ENCODE measurements at regions not wholly inside any gene's neighbourhood (a gene's known extent, or its start where the extent isn't known, plus 50 kb on each side); places are given as distances from the start of the nearest gene placed in this dataset.

GRCh38 chr13:74930402-74931165 is 551.4 kb downstream of the TBC1D4 start:
- FAIRE-seq (no peak), DNase-seq (ENCODE audit: low read depth, low spot score) (no peak)
- H3K9me3 ChIP-seq (ENCODE audit: control insufficient read depth, low read depth, low read length): no peaks in the 10 kb centered on the region
- H3K4me3 ChIP-seq (ENCODE audit: control insufficient read depth in 2 of 3, extremely low read depth in 1 of 3, insufficient read depth in 2 of 3, low read depth in 1 of 3, low read length in 3 of 3): no peak overlapping the region
- no peak for TF ChIP-seq EZH2 (IDR thresholded peaks at IDR 0.05; ENCODE audit: low read length)
- TF ChIP-seq, protein P1, sequence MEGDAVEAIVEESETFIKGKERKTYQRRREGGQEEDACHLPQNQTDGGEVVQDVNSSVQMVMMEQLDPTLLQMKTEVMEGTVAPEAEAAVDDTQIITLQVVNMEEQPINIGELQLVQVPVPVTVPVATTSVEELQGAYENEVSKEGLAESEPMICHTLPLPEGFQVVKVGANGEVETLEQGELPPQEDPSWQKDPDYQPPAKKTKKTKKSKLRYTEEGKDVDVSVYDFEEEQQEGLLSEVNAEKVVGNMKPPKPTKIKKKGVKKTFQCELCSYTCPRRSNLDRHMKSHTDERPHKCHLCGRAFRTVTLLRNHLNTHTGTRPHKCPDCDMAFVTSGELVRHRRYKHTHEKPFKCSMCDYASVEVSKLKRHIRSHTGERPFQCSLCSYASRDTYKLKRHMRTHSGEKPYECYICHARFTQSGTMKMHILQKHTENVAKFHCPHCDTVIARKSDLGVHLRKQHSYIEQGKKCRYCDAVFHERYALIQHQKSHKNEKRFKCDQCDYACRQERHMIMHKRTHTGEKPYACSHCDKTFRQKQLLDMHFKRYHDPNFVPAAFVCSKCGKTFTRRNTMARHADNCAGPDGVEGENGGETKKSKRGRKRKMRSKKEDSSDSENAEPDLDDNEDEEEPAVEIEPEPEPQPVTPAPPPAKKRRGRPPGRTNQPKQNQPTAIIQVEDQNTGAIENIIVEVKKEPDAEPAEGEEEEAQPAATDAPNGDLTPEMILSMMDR (optimal IDR thresholded peaks at IDR 0.05 in 1 of 3, IDR thresholded peaks at IDR 0.05 in 1 of 3, conservative IDR thresholded peaks at IDR 0.05 in 1 of 3; ENCODE audit: extremely low read depth in 1 of 3, insufficient read depth in 2 of 3, low read length in 3 of 3): no peak
- dilution Hi-C loops (cut with MboI; ENCODE audit: extremely low pct_ligation_motif_present, low sequenced_read_pairs): no loop called here
- H3K9ac ChIP-seq (ENCODE audit: control insufficient read depth, extremely low read depth, insufficient read depth, low read length): no peak overlapping the region
- no peaks in the 10 kb centered on the region for H3K9me1 ChIP-seq (ENCODE audit: control insufficient read depth, extremely low read depth, insufficient read depth, low read length)
- H3K36me3 ChIP-seq (ENCODE audit: control insufficient read depth in 2 of 2, extremely low read depth in 1 of 2, insufficient read depth in 2 of 2, low read length in 2 of 2): no peaks in the 10 kb centered on the region
- no peaks in the 10 kb centered on the region for H4K20me1 ChIP-seq (ENCODE audit: control insufficient read depth, extremely low read depth, insufficient read depth, low read length)
- no peak overlapping the region for H3K27ac ChIP-seq (ENCODE audit: control insufficient read depth, insufficient read depth, low read length)
- no peaks in the 10 kb centered on the region for H3K79me2 ChIP-seq (ENCODE audit: control insufficient read depth, insufficient read depth, low read length)
- H3K27me3 ChIP-seq (ENCODE audit: control insufficient read depth, extremely low read depth, insufficient read depth, low read length): no peaks in the 10 kb centered on the region
- no peaks in the 10 kb centered on the region for H3K4me1 ChIP-seq (ENCODE audit: control insufficient read depth, extremely low read depth, insufficient read depth, low read length)
- no peak overlapping the region for H3K4me2 ChIP-seq (ENCODE audit: control insufficient read depth, extremely low read depth, insufficient read depth, low read depth, low read length)
- H2AFZ ChIP-seq (ENCODE audit: control insufficient read depth, low read length): no peak overlapping the region

GRCh38 chr13:74929436-74929835 is 552.5 kb downstream of the TBC1D4 start:
- no peaks in the 10 kb centered on the region for H3K79me2 ChIP-seq (ENCODE audit: control insufficient read depth, insufficient read depth, low read length)
- H3K9me3 ChIP-seq (ENCODE audit: control insufficient read depth, low read depth, low read length): no peaks in the 10 kb centered on the region
- H3K27me3 ChIP-seq (ENCODE audit: control insufficient read depth, extremely low read depth, insufficient read depth, low read length): no peaks in the 10 kb centered on the region
- dilution Hi-C loops (cut with MboI; ENCODE audit: extremely low pct_ligation_motif_present, low sequenced_read_pairs): no loop called here
- TF ChIP-seq EZH2 (IDR thresholded peaks at IDR 0.05; ENCODE audit: low read length): no peak
- TF ChIP-seq, protein P1 (optimal IDR thresholded peaks at IDR 0.05 in 1 of 3, IDR thresholded peaks at IDR 0.05 in 1 of 3, conservative IDR thresholded peaks at IDR 0.05 in 1 of 3; ENCODE audit: extremely low read depth in 1 of 3, insufficient read depth in 2 of 3, low read length in 3 of 3): no peak
- DNase-seq (ENCODE audit: low read depth, low spot score): no peak
- no peak overlapping the region for H3K4me3 ChIP-seq (ENCODE audit: control insufficient read depth in 2 of 3, extremely low read depth in 1 of 3, insufficient read depth in 2 of 3, low read depth in 1 of 3, low read length in 3 of 3)
- H4K20me1 ChIP-seq (ENCODE audit: control insufficient read depth, extremely low read depth, insufficient read depth, low read length): no peaks in the 10 kb centered on the region
- no peaks in the 10 kb centered on the region for H3K9me1 ChIP-seq (ENCODE audit: control insufficient read depth, extremely low read depth, insufficient read depth, low read length)
- no peak for FAIRE-seq
- H3K27ac ChIP-seq (ENCODE audit: control insufficient read depth, insufficient read depth, low read length): no peak overlapping the region
- no peaks in the 10 kb centered on the region for H3K36me3 ChIP-seq (ENCODE audit: control insufficient read depth in 2 of 2, extremely low read depth in 1 of 2, insufficient read depth in 2 of 2, low read length in 2 of 2)
- no peak overlapping the region for H3K4me2 ChIP-seq (ENCODE audit: control insufficient read depth, extremely low read depth, insufficient read depth, low read depth, low read length)
- H3K9ac ChIP-seq (ENCODE audit: control insufficient read depth, extremely low read depth, insufficient read depth, low read length): no peak overlapping the region
- no peaks in the 10 kb centered on the region for H3K4me1 ChIP-seq (ENCODE audit: control insufficient read depth, extremely low read depth, insufficient read depth, low read length)
- no peak overlapping the region for H2AFZ ChIP-seq (ENCODE audit: control insufficient read depth, low read length)
